ENCODE measurements at regions not wholly inside any gene's neighbourhood (a gene's known extent, or its start where the extent isn't known, plus 50 kb on each side); places are given as distances from the start of the nearest gene placed in this dataset.

- DNase-seq, result no peak
Observed at GRCh38 chr4:163772238-163772637, 277.7 kb downstream of the TMA16 start.

DNA sequence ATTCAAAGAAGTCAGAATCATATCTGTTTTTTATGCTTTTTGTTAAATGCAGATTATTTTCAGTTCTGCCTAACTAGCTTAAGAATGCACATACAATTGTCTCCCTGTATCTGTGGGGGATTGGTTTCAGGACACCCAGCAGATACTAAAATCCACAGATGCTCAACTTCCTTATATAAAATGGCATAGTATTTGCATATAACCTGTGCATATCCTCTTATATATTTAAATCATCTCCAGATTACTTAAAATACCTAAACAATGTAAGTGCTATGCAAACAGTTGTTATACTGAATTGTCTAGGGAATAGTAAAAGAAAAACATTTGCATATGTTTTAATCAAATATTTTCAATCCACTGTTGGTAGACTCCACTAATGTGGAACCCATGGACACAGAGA lies 279.4 kb downstream of the TMA16 start:
- no peak for DNase-seq

DNA sequence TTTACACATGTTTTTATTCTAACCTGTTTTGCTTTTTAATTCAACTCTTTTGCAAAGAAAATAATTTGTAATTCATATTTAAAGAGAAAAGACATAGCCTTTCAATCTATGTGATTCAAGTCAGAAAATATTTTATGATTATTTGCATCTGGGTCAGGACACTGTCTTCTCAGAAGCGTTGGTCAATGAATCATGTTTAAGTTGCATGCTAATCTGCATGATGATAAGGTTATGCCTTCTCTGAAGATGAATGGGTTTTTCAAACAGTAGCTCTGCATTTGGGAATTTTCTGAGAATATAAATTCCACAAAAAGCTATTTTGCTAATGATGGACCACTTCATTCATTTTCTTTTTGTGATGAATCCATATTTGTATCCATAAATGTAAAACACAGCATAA lies 282.5 kb downstream of the TMA16 start:
- DNase-seq, result no peak

GRCh38 chr4:163781726-163782125 lies 287.2 kb downstream of the TMA16 start:
- no peak for DNase-seq

- DNase-seq, result no peak
Observed at GRCh38 chr4:163790231-163790630, 295.7 kb downstream of the TMA16 start.

- no peak for DNase-seq
Observed at GRCh38 chr4:163795885-163796284, 301.4 kb downstream of the TMA16 start.

DNA sequence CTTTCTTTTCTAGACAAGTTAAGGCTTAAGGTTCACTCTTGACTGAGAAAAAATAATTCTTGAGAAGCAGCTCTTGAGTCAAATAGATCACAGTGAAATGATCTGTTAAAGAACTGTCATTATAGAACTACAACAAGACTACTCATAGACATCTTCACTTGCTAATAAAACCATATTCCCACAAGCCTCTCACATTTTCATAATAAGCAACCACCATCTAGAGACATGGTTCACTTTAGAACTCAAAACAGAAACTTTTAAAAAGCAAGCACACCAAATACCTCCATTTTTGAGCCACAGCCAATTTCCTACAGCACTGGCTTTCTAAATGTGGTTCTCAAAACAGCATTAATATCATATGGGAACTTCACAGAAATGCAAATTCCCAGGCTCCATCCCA lies 309.5 kb downstream of the TMA16 start:
- no peak for DNase-seq

- no peak for DNase-seq
Observed at GRCh38 chr4:163806653-163807052, 312.2 kb downstream of the TMA16 start.

DNA sequence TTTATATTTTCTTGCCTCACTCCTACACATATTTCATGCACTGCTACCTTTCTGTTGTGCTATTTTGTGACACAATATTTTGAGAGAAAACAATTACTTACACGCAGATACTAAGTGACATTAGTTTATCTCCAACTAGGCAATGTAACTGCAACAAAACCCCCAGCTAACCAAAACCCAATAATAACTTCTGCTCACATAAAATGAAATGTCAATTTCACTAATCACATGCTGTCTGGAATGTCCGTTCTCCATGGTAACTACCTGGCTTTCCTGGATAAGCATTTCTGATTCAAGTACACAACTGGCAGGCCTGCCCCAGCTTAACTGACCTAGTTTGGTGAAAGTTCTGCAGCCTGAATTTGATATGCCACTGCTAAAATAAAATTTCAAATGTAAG lies 313.5 kb downstream of the TMA16 start:
- DNase-seq, result no peak

- DNase-seq, result no peak
Observed at GRCh38 chr4:163810755-163811154, 316.3 kb downstream of the TMA16 start.

DNA sequence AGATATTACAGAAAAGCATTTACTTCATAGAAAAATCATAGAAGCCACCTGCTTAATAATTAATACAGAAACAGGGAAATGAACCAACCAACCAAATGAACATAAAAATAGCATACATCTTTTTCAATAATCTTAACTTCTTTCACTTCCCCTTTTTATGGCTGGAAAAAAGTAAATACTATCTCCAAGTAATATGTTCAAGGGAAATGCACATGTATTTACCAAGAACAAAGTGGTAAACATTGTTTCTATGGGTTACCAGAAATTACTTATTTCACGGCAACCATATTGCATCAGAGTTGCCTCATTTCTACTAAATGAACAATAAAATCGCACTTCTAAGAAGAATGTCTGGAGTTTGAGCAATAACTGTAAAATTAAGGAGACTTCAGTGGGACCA lies 321.3 kb downstream of the TMA16 start:
- no peak for DNase-seq

DNA sequence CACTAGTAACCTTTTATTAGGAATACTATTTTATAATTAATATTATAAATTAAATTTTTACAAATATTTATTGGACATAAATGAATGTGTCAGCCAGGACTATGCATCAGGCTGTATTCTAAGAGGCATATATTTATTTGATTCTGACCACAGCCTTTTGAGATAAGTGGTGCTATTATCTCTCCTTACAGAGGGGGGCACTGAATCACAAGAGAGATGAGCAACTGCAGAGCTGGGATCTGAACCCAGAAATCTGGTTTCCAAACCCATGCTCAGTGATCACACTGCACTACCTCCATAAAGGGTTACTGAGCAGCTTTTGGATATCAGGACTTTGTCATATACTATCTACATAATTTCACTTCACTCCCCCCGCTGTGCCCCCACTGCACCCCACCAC lies 322.0 kb downstream of the TMA16 start:
- DNase-seq, result no peak

DNA sequence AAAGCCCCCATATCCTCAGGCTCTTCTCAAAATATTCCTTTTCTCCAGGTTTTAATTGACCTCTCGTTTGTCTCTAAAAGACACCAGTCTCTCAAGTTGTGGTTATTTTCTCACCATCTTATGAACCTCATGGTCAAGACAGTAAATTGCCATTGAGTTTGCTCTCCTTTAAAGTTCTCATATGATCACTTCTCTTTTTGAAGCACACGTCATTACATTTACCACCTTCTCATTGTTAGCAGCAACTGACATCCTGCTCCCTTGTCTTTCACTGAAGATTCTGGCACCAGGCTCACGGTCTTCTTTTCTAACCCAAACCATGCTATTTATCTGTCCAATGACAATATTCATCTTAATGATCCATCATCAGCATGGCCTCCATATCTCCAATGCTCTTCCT lies 324.2 kb downstream of the TMA16 start:
- DNase-seq, result no peak

GRCh38 chr4:163833669-163834068 lies 339.2 kb downstream of the TMA16 start:
- no peak for DNase-seq

DNA sequence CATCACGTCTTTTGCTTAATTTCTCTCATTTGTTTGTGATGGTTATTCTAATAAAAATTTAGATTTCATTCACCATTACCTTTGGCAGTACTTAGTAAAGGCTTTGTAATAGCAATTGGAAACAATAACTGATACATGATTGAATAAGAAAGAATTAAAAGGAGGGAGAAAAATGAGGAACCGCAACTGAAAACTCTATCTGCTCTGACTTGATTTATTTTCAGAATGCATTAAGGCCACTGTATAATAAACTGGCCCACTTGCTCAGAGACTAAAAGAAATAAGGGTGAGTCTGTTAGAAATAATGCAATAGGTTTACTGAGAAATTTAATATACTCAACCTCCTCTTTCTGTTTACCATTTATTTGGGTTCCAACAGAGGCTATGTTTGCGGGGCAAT lies 351.5 kb downstream of the TMA16 start:
- DNase-seq, result no peak

GRCh38 chr4:163852246-163852645 lies 357.8 kb downstream of the TMA16 start:
- no peak for DNase-seq

- no peak for DNase-seq
Observed at GRCh38 chr4:163857903-163858302, 363.4 kb downstream of the TMA16 start.

DNA sequence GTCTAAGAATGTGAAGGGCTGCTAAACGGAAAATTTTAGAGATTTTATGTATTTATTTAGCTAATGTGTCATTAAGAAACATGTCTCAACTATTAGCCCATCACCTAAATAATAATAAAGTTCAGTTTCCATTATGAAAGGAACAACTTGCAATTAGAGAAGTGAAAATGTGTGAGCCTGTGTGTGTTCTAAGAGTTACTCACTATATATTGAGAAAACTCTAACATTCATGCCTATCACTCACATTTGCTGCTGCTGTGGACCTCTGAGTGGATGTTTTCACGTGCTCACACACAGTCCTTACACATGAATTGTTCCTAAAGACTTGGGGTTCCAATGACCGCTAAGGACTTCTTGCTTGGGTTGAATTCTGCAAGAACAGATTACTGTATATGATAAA lies 364.0 kb downstream of the TMA16 start:
- DNase-seq, result no peak

GRCh38 chr4:163863082-163863481 lies 368.6 kb downstream of the TMA16 start:
- DNase-seq, result no peak

DNA sequence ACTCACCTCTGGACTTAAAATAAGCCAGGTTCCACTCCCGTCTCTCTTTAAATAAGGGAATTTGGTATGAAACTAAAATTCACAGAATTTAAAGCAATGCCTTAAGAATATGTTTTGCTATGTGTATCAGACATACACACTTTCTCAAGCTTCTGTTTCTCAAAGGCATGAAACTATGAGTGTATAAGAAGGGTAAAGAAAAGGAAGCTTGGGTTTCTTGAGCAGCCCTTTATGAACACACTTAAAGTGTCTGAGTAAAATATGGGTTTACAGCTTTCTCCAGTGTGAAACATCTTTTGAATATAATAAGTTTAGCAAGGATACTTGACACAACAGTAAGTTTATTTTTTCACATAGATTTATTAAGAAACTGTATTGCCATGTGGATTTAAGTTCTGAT lies 370.5 kb downstream of the TMA16 start:
- no peak for DNase-seq

DNA sequence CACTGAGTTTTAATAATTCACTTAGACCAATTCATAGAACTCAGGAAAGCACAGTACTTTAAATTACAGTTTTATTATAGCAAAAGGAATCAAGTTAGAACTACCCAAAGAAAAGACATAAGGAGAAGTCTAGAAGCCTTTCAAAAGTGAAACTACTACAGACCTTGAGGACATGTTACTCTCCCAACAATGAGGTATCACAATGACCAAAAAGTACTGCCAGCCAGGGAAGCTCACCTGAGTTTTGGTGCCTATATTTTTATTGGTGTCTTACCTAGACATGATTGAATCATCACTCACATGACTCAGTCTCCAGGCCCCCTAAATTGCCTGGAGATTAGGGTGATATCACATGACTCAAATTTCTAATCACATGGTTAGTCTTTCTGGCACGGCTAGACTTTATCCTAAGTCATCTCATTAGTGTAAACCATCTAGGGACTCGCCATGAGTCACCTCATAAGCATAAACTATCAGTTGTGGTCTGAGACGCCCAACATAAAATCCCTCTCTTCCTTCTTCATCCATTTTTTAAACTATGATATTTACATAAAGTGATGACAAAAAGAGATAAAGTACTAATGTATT lies 372.3 kb downstream of the TMA16 start:
- DNase-seq, result no peak

- DNase-seq, result no peak
Observed at GRCh38 chr4:163868445-163868844, 374.0 kb downstream of the TMA16 start.

DNA sequence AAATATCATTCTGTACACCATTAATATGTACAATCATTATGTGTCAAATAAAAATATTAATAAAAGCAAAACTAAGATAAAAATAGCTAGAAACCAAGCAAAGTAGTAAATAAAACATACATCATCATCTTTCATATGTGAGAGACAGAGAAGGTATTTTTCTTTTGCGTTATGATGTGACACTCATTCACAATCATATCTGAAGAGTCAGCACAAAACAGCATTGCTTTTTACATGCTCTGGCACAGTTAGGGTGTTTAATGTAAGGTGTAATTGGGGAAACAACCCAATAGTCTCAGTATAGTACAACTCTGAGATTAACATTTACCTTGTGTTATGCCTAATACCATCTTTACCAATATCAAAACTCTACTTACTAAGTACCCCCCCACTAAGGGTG lies 376.6 kb downstream of the TMA16 start:
- DNase-seq, result no peak

- DNase-seq, result no peak
Observed at GRCh38 chr4:163875327-163875726, 380.8 kb downstream of the TMA16 start.

GRCh38 chr4:163878336-163879121 lies 384.0 kb downstream of the TMA16 start:
- DNase-seq, result no peak

Measured in activated T-cell treated with anti-CD3 and anti-CD28 coated beads, Interleukin-2, amount 50 U/mL, for 1 hour (primary cell).